Bronchial epithelial cell (primary cell): ENCODE measurements at regions not wholly inside any gene's neighbourhood (a gene's known extent, or its start where the extent isn't known, plus 50 kb on each side); places are given as distances from the start of the nearest gene placed in this dataset.
A peak's percentile ranks its signal among the peaks of the same experiment; 100 is the strongest.

ENCODE experiments used
- DNase-seq: peaks from one replicate; pipeline ENCODE4 v3.0.0-alpha.2; 2010; ENCODE audit warnings: low read depth
- FAIRE-seq: peaks from 2 replicates; lab custom pipeline; 2011; peaks lifted over from hg19 to GRCh38; lab: Jason Lieb, UNC
- H3K27me3 ChIP-seq: 2 replicates; pipeline ENCODE4 v1.5.1; 2011; ENCODE audit warnings: low read length; ENCODE audit not compliant: control insufficient read depth, insufficient read depth
- H3K36me3 ChIP-seq: 2 replicates; pipeline ENCODE4 v1.5.1; 2011; ENCODE audit warnings: low read length; ENCODE audit not compliant: control insufficient read depth, insufficient read depth
- H3K4me3 ChIP-seq: 2 replicates; pipeline ENCODE4 v1.5.1; 2011; ENCODE audit warnings: mild to moderate bottlenecking, low read depth, low read length, control low read depth
- TF ChIP-seq, protein P1 (sequence below): IDR thresholded peaks from 2 replicates; pipeline ENCODE4 v1.5.1; 2011; ENCODE audit warnings: mild to moderate bottlenecking, moderate library complexity, low read length, control low read depth, inconsistent platforms; ENCODE audit not compliant: insufficient read depth, severe bottlenecking

DNA sequence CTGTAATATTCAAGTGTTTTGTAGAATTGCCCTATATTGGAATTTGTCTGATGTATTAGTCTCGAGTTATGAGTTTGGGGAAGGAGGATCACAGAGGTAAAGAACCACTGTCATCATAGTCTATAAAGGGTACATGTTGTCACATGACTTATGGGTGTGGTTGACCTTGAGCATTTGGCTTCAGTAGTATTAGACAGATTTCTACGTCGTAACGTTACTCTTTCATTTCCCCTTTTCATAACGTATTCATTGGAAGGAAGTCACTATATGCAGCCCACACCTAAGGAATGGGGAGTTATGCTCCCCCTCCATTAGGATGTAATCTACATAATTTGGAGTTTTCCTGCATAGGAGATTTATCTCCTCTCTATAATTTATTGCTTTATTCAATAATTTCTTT is 110.1 kb upstream of the VAV3 start:
- DNase-seq, result no peak
- no peaks in the 10 kb centered on the region for H3K27me3 ChIP-seq
- no peaks in the 10 kb centered on the region for H3K36me3 ChIP-seq
- TF ChIP-seq, protein P1, sequence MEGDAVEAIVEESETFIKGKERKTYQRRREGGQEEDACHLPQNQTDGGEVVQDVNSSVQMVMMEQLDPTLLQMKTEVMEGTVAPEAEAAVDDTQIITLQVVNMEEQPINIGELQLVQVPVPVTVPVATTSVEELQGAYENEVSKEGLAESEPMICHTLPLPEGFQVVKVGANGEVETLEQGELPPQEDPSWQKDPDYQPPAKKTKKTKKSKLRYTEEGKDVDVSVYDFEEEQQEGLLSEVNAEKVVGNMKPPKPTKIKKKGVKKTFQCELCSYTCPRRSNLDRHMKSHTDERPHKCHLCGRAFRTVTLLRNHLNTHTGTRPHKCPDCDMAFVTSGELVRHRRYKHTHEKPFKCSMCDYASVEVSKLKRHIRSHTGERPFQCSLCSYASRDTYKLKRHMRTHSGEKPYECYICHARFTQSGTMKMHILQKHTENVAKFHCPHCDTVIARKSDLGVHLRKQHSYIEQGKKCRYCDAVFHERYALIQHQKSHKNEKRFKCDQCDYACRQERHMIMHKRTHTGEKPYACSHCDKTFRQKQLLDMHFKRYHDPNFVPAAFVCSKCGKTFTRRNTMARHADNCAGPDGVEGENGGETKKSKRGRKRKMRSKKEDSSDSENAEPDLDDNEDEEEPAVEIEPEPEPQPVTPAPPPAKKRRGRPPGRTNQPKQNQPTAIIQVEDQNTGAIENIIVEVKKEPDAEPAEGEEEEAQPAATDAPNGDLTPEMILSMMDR, result no peak
- FAIRE-seq, result no peak
- H3K4me3 ChIP-seq, result no peak overlapping the region

DNA sequence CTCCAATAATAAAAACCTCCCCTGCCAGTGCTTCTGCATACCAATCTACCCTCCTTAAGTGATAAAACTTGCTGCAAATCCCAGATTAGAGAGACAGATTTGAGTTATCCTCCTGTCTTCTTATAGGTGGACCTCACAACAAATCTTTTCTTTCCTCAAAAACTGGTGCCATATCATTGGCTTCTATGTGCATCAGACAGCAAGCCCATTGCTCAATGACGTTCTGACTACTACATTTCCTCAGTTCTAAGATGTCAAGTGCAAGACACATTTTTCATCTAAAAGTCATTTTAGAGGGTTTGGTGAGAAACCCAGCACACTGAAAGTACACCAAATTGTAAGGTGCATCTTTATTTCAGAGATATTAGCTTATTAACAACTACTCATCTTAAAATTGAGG is 107.8 kb upstream of the VAV3 start:
- Histone ChIP-seq H3K4me3 (no peak overlapping the region), H3K36me3 (no peaks in the 10 kb centered on the region), H3K27me3 (no peaks in the 10 kb centered on the region)
- FAIRE-seq, result no peak
- TF ChIP-seq, protein P1, result no peak
- peak; percentile 35 for DNase-seq

DNA sequence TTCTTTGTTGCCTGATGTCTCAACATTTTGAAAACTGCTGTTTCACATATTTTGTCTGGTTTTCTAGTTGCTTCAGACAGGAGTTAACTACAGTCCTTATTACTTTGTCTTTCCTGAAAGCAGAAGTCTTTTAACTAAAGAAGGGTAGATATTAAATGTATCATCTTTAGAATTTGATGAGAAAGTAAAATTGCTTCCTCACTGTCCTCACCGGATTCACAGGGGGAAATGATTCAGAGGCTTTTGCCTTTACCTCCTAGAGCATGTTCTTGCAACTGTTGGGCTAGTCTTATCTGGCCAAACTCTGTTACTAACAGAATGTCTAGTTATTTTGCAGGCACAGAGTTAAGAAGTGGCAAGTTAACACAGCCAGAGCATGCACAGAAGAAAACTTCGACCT is 107.2 kb upstream of the VAV3 start:
- TF ChIP-seq, protein P1, result no peak
- H3K36me3 ChIP-seq, result no peaks in the 10 kb centered on the region
- no peaks in the 10 kb centered on the region for H3K27me3 ChIP-seq
- no peak overlapping the region for H3K4me3 ChIP-seq
- DNase-seq (peak; percentile 87), FAIRE-seq (no peak)

DNA sequence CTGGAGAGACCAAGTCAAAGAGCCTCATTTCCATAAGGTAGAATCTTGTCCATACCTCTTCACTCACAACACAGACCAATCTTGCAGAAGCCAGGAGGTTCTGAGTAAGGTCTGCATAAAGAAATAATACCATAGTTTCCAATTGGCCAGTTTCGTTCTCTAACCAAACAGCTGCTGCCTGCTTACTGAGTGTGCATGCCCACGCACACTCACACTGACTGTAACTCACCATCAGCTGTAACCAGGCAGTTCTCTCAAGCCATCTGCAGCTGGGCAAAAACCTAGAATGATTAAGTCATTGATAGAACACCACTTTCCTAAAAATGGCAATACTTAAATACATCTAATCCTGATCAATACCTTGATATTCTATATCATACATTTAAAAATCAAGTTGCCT is 106.6 kb upstream of the VAV3 start:
- no peak for FAIRE-seq
- TF ChIP-seq, protein P1, result no peak
- DNase-seq, result no peak

DNA sequence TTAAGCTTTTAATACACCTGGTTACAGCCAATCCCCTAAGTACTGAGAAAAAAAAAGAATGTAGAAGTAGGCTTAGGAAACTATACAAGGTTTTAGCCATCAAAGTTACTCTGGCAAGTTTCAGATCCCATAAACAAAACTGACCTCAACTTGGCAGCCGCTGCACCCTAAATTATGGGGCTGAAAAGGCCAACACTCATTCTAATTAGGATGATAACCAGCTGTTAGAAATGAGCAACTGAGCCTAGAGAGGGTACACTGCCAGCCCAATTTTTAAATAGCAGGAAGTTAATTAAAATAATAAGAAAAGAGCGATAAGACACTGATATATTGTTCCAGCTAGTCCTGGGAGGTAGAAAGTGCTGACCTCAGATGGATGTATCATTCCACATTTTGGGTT is 105.7 kb upstream of the VAV3 start:
- Histone ChIP-seq H3K4me3 (no peak overlapping the region), H3K27me3 (no peaks in the 10 kb centered on the region), H3K36me3 (no peaks in the 10 kb centered on the region)
- DNase-seq (no peak), FAIRE-seq (no peak)
- TF ChIP-seq, protein P1, result no peak

More for the DNA sequence above, 106.6 kb upstream of the VAV3 start:
- H3K4me3 ChIP-seq, result no peak overlapping the region
- no peaks in the 10 kb centered on the region for H3K27me3 ChIP-seq
- no peaks in the 10 kb centered on the region for H3K36me3 ChIP-seq

DNA sequence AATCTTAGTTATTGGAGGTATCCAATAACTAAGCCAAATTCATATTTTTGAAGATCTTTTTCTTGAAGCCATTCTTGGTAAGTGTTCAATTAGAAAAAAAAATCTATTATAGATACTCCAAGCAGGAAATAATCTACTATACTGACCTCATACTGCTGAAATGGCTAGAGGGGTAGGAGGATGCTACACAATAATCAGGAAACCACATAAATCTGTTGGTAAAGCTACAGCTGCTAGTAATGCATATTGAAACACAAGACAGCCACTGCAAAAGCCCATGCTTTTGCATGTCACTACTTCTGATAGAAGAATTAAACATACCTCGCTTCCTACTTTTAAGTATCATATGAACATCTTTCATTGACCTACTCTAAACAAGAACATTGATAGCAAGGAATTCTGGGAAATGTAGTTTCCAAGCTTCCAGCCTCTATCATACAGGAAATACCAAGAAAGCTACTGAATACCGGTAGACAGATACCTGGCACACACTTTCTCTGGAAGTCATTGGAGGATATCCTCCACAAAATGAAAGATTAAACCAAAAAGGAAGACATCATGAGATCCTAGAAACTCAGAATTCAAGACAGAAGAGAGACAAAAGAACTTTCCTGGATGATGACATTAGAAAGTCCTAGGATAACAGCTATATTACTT is 103.0 kb upstream of the VAV3 start:
- FAIRE-seq (no peak), DNase-seq (peak; percentile 66)
- TF ChIP-seq, protein P1, result no peak
- Histone ChIP-seq H3K4me3 (no peak overlapping the region), H3K36me3 (no peaks in the 10 kb centered on the region), H3K27me3 (no peaks in the 10 kb centered on the region)
